B cell (primary cell): ENCODE measurements at regions not wholly inside any gene's neighbourhood (a gene's known extent, or its start where the extent isn't known, plus 50 kb on each side); places are given as distances from the start of the nearest gene placed in this dataset.

Source experiments
- ATAC-seq: fragments of 200-7000 bp; cut with Tn5 transposase; one replicate; pipeline ENCODE4 v1.10.0; 2021; ENCODE audit warnings: low read depth, mild to moderate bottlenecking, moderate number of reproducible peaks, moderate library complexity
- CTCF ChIA-PET: fragments of 350-600 bp; sonication (Branson Sonifier 250); formaldehyde crosslinking; loops from one replicate; lab custom pipeline; 2021; ENCODE audit warnings: antibody characterized with exemption, inconsistent platforms; lab: Charles Lee
- POLR2A ChIA-PET: fragments of 350-600 bp; sonication (Branson Sonifier 250); formaldehyde crosslinking; loops from one replicate; lab custom pipeline; 2021; ENCODE audit warnings: antibody characterized with exemption; lab: Charles Lee
- DNase-seq: peaks from one replicate; pipeline ENCODE4 v3.0.0; 2013
- H2AFZ ChIP-seq: 2 replicates; pipeline ENCODE4 v1.6.1; 2012; ENCODE audit warnings: mild to moderate bottlenecking, low read depth, low read length; ENCODE audit not compliant: insufficient read depth, poor library complexity, severe bottlenecking
- H3K27ac ChIP-seq, 2 donors: 1 replicate in 1 of 2; 2 replicates in 1 of 2; pipeline ENCODE4 v1.5.1; 2012 to 2013; ENCODE audit warnings: low read length in 2 of 2, mild to moderate bottlenecking in 2 of 2, moderate library complexity in 1 of 2
- H3K27me3 ChIP-seq, 4 experiments: fragments of 200-600 bp in 1 of 4; sonication (generic) in 1 of 4; replicated peaks in 1 of 4; 1 replicate in 2 of 4; 2 replicates in 2 of 4; pipeline versions ENCODE4 v1.6.1 to v1.7.0; 2013 to 2016; ENCODE audit warnings: low read length in 3 of 4, mild to moderate bottlenecking in 2 of 4, mixed read lengths in 1 of 4, moderate library complexity in 1 of 4; ENCODE audit not compliant: insufficient read depth in 4 of 4, control insufficient read depth in 3 of 4; ENCODE audit errors: control extremely low read depth in 1 of 4
- H3K36me3 ChIP-seq, 2 experiments: replicated peaks in 1 of 2; 1 replicate in 1 of 2; 2 replicates in 1 of 2; pipeline versions ENCODE4 v1.6.1 to v1.7.1; 2013; ENCODE audit warnings: low read length in 1 of 2; ENCODE audit not compliant: insufficient read depth in 2 of 2, control insufficient read depth in 1 of 2; ENCODE audit errors: control extremely low read depth in 1 of 2, extremely low read depth in 1 of 2
- H3K4me1 ChIP-seq, 2 donors: fragments of 200-600 bp in 1 of 2; sonication (generic) in 1 of 2; 1 replicate in 1 of 2; 2 replicates in 1 of 2; pipeline versions ENCODE4 v1.5.1 to v1.6.1; 2013 to 2017; ENCODE audit warnings: low read length in 2 of 2; ENCODE audit not compliant: control insufficient read depth in 2 of 2, insufficient read depth in 2 of 2
- H3K4me2 ChIP-seq: replicated peaks from 2 replicates; pipeline ENCODE3; 2012; ENCODE audit warnings: mild to moderate bottlenecking, low read depth, low read length; ENCODE audit not compliant: poor library complexity, severe bottlenecking
- H3K4me3 ChIP-seq, 5 experiments: fragments of 200-600 bp in 1 of 5; sonication (generic) in 1 of 5; 1 replicate in 3 of 5; 2 replicates in 2 of 5; pipeline versions ENCODE4 v1.5.1 to v1.7.0; 2011 to 2016; ENCODE audit warnings: low read length in 4 of 5, mild to moderate bottlenecking in 4 of 5, low read depth in 2 of 5, control low read depth in 1 of 5, moderate library complexity in 1 of 5; ENCODE audit not compliant: insufficient read depth in 1 of 5; ENCODE audit errors: control extremely low read depth in 1 of 5, extremely low read depth in 1 of 5
- H3K79me2 ChIP-seq: fragments of 200-600 bp; sonication (generic); one replicate; pipeline ENCODE4 v1.6.0; 2016; ENCODE audit warnings: low read length; ENCODE audit not compliant: control insufficient read depth, insufficient read depth
- H3K9ac ChIP-seq: fragments of 200-600 bp; sonication (generic); 2 replicates; pipeline ENCODE4 v1.6.1; 2017; ENCODE audit warnings: mild to moderate bottlenecking, low read length, moderate library complexity
- H3K9me3 ChIP-seq, 3 donors: one replicate each; pipeline versions ENCODE4 v1.6.1 to v1.7.1; 2013; ENCODE audit warnings: low read length in 2 of 3; ENCODE audit not compliant: control insufficient read depth in 2 of 3, insufficient read depth in 1 of 3; ENCODE audit errors: control extremely low read depth in 1 of 3
- H4K20me1 ChIP-seq: 2 replicates; pipeline ENCODE4 v1.6.0; 2012; ENCODE audit warnings: mild to moderate bottlenecking, low read length; ENCODE audit not compliant: insufficient read depth, control insufficient read depth, poor library complexity, severe bottlenecking
- H3K27ac Mint-ChIP-seq: one replicate; pipeline ENCODE4 v1.8.0; 2021; ENCODE audit warnings: mixed read lengths
- H3K27me3 Mint-ChIP-seq: one replicate; pipeline ENCODE4 v1.8.0; 2021; ENCODE audit warnings: mixed read lengths
- H3K4me1 Mint-ChIP-seq: one replicate; pipeline ENCODE4 v1.8.0; 2021; ENCODE audit warnings: mixed read lengths
- H3K4me3 Mint-ChIP-seq: one replicate; pipeline ENCODE4 v1.8.0; 2021; ENCODE audit warnings: mixed read lengths
- H3K9me3 Mint-ChIP-seq: one replicate; pipeline ENCODE4 v1.8.0; 2022; ENCODE audit warnings: mixed read lengths; ENCODE audit not compliant: insufficient read depth
- CTCF ChIP-seq: fragments of 200-600 bp; IDR thresholded peaks from one replicate; pipeline ENCODE4 v1.8.0; 2022; ENCODE audit warnings: antibody characterized with exemption, mild to moderate bottlenecking
- EZH2 ChIP-seq: IDR thresholded peaks from 2 replicates; pipeline ENCODE4 v1.6.1; 2012; ENCODE audit warnings: borderline replicate concordance, low read depth, mild to moderate bottlenecking, moderate library complexity, low read length; ENCODE audit not compliant: insufficient read depth, poor library complexity, severe bottlenecking
- WGBS: methylation state at CpG from one replicate; pipeline ENCODE4 v1.1.5; 2013; ENCODE audit warnings: missing lambda C conversion rate; ENCODE audit not compliant: insufficient coverage; 5-methylcytosine and 5-hydroxymethylcytosine counted together
- intact Hi-C: fragments of 100-400 bp; cut with micrococcal nuclease; formaldehyde crosslinking; loops from one replicate; pipeline ENCODE4 v1.10.0; 2022

GRCh38 chr5:84885485-84886258 lies 501.0 kb upstream of the EDIL3 start:
- no peak for ATAC-seq

More at GRCh38 chr5:84885485-84886258, 501.0 kb upstream of the EDIL3 start:
- ChIA-PET CTCF (no interaction called here), POLR2A (no interaction called here)
- no peak overlapping the region for H3K4me2 ChIP-seq
- H3K79me2 ChIP-seq: no peaks in the 10 kb centered on the region
- no peak overlapping the region for H2AFZ ChIP-seq
- H3K4me1 ChIP-seq: no peaks in the 10 kb centered on the region
- Mint-ChIP-seq H3K9me3 (peaks cover 3% of the 10 kb centered on the region), H3K27me3 (no peaks in the 10 kb centered on the region), H3K4me3 (no peak overlapping the region), H3K27ac (no peak overlapping the region), H3K4me1 (no peaks in the 10 kb centered on the region)
- no peak overlapping the region for H3K27ac ChIP-seq
- H4K20me1 ChIP-seq: no peaks in the 10 kb centered on the region
- no peak overlapping the region for H3K9ac ChIP-seq
- no peaks in the 10 kb centered on the region for H3K9me3 ChIP-seq
- no peak overlapping the region for H3K4me3 ChIP-seq
- whole genome bisulfite sequencing: no CpG with 5 or more reads among the region's 1 CpG
- H3K27me3 ChIP-seq: no peaks in the 10 kb centered on the region
- intact Hi-C loops: no loop called here
- H3K36me3 ChIP-seq: no peaks in the 10 kb centered on the region
- TF ChIP-seq EZH2 (no peak), CTCF (no peak)
- DNase-seq: no peak
